ENCODE measurements at regions not wholly inside any gene's neighbourhood (a gene's known extent, or its start where the extent isn't known, plus 50 kb on each side); places are given as distances from the start of the nearest gene placed in this dataset.

- no peaks in the 10 kb centered on the region for H3K9me3 ChIP-seq
- H3K27me3 ChIP-seq = no peaks in the 10 kb centered on the region
- in situ Hi-C loops (cut with MboI; ENCODE audit: low pct_ligation_motif_present in 1 of 4, low pct_unique_long_range_greater_than_20kb in 1 of 4, low sequenced_read_pairs in 3 of 4) (no loop called here), intact Hi-C loops (cut with DNase I; ENCODE audit: low total_unique reads) (no loop called here)
- no peak for TF ChIP-seq POLR2AphosphoS5 (IDR thresholded peaks at IDR 0.05)
- no peak for TF ChIP-seq POLR2A (IDR thresholded peaks at IDR 0.05)
- no peak for TF ChIP-seq CTCF (IDR thresholded peaks at IDR 0.05)
- no peak for TF ChIP-seq EP300 (IDR thresholded peaks at IDR 0.05; ENCODE audit: low read depth)
- H3K27ac ChIP-seq = peak overlapping the region in 3 of 4 donors; percentile 50 to 67 (median 63)
- H3K4me3 ChIP-seq = no peak overlapping the region
- no peaks in the 10 kb centered on the region for H3K36me3 ChIP-seq
- H3K4me1 ChIP-seq = peaks cover 0 to 16% (median 11%) of the 10 kb centered on the region in 4 donors
- no peak for DNase-seq
Measured at GRCh38 chr10:4197676-4198075, 412.7 kb upstream of the KLF6 start.

- Histone ChIP-seq H3K27ac (peak overlapping the region; percentile 30 to 67 (median 56)), H3K36me3 (no peaks in the 10 kb centered on the region), H3K4me1 (peaks cover 0 to 16% (median 11%) of the 10 kb centered on the region in 4 donors), H3K9me3 (no peaks in the 10 kb centered on the region), H3K27me3 (no peaks in the 10 kb centered on the region), H3K4me3 (no peak overlapping the region)
- intact Hi-C loops (cut with DNase I; ENCODE audit: low total_unique reads) = no loop called here
- in situ Hi-C loops (cut with MboI; ENCODE audit: low pct_ligation_motif_present in 1 of 4, low pct_unique_long_range_greater_than_20kb in 1 of 4, low sequenced_read_pairs in 3 of 4) = no loop called here
- 30 to 45% methylated on average over 2 of the region's 2 CpGs for WGBS, 2 donors (ENCODE audit: low coverage in 1 of 2)
- no peak for DNase-seq
- TF ChIP-seq CTCF (IDR thresholded peaks at IDR 0.05) = no peak
- peak; percentile 2 for TF ChIP-seq EP300 (IDR thresholded peaks at IDR 0.05; ENCODE audit: low read depth)
- peak in 2 of 3 donors; percentile 48 to 71 for TF ChIP-seq POLR2AphosphoS5 (IDR thresholded peaks at IDR 0.05)
Measured at GRCh38 chr10:4196771-4197390, 411.9 kb upstream of the KLF6 start.

- in situ Hi-C loops (cut with MboI; ENCODE audit: low pct_ligation_motif_present in 1 of 4, low pct_unique_long_range_greater_than_20kb in 1 of 4, low sequenced_read_pairs in 3 of 4) = no loop called here
- peak overlapping the region; percentile 30 to 67 (median 56) for H3K27ac ChIP-seq
- intact Hi-C loops (cut with DNase I; ENCODE audit: low total_unique reads) = no loop called here
- no peak for DNase-seq
- 77 to 83% methylated on average over 2 to 3 of the region's 3 CpGs for WGBS, 2 donors (ENCODE audit: low coverage in 1 of 2)
- TF ChIP-seq POLR2AphosphoS5 (IDR thresholded peaks at IDR 0.05) (no peak), POLR2A (IDR thresholded peaks at IDR 0.05) (no peak), EP300 (IDR thresholded peaks at IDR 0.05; ENCODE audit: low read depth) (no peak), CTCF (IDR thresholded peaks at IDR 0.05) (no peak)
- H3K36me3 ChIP-seq = no peaks in the 10 kb centered on the region
- no peak overlapping the region for H3K4me3 ChIP-seq
- no peaks in the 10 kb centered on the region for H3K9me3 ChIP-seq
- H3K27me3 ChIP-seq = no peaks in the 10 kb centered on the region
- peaks cover 0 to 16% (median 11%) of the 10 kb centered on the region in 4 donors for H3K4me1 ChIP-seq
Measured at GRCh38 chr10:4196183-4196582, 411.2 kb upstream of the KLF6 start.

GRCh38 chr10:4195213-4195612, 410.2 kb upstream of the KLF6 start:
- 95% methylated on average over 14 of the region's 14 CpGs; no CpG with 5 or more reads in 1 of the 2 donors for WGBS, 2 donors (ENCODE audit: low coverage in 1 of 2)
- intact Hi-C loops (cut with DNase I; ENCODE audit: low total_unique reads) (no loop called here), in situ Hi-C loops (cut with MboI; ENCODE audit: low pct_ligation_motif_present in 1 of 4, low pct_unique_long_range_greater_than_20kb in 1 of 4, low sequenced_read_pairs in 3 of 4) (no loop called here)
- no peak overlapping the region for H3K27ac ChIP-seq
- TF ChIP-seq CTCF (IDR thresholded peaks at IDR 0.05) = no peak
- TF ChIP-seq POLR2AphosphoS5 (IDR thresholded peaks at IDR 0.05) = no peak
- TF ChIP-seq POLR2A (IDR thresholded peaks at IDR 0.05) = no peak
- no peak for TF ChIP-seq EP300 (IDR thresholded peaks at IDR 0.05; ENCODE audit: low read depth)
- H3K36me3 ChIP-seq = no peaks in the 10 kb centered on the region
- no peak overlapping the region for H3K4me3 ChIP-seq
- peak; percentile 40 for DNase-seq
- H3K9me3 ChIP-seq = no peaks in the 10 kb centered on the region
- H3K27me3 ChIP-seq = no peaks in the 10 kb centered on the region
- H3K4me1 ChIP-seq = peaks cover 0 to 16% (median 11%) of the 10 kb centered on the region in 4 donors
